GM12875 (cell line): ENCODE measurements at regions not wholly inside any gene's neighbourhood (a gene's known extent, or its start where the extent isn't known, plus 50 kb on each side); places are given as distances from the start of the nearest gene placed in this dataset.

Experiments used
- H3K4me3 ChIP-seq: one replicate; pipeline ENCODE4 v1.5.1; 2011; ENCODE audit warnings: low read depth, low read length, control low read depth
- TF ChIP-seq, protein P1 (sequence below): IDR thresholded peaks from 2 replicates; pipeline ENCODE4 v1.5.1; 2011; ENCODE audit warnings: low read depth, mild to moderate bottlenecking, control low read depth, inconsistent platforms, low read length, moderate library complexity, borderline replicate concordance; ENCODE audit not compliant: insufficient read depth

DNA sequence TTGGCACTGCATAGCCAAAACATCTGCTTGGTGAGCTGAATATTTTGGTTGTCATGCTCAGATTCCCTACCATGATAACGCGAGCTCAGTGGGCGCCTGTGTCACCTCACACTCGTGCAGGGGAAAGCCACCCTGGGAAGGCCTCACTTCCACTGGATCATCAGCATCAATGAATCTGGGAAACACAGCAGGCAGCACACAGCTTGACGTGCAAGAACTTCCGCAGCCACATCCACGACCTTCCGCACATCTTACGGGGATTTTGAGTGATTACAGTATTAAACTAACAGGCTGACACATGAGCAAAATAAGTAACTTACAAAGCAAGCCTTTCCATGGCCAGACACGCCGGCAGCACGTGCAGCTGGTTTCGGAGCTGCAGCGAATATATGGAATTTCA, 54.7 kb upstream of the FOXF1 start:
- no peak overlapping the region for H3K4me3 ChIP-seq
- TF ChIP-seq, protein P1, sequence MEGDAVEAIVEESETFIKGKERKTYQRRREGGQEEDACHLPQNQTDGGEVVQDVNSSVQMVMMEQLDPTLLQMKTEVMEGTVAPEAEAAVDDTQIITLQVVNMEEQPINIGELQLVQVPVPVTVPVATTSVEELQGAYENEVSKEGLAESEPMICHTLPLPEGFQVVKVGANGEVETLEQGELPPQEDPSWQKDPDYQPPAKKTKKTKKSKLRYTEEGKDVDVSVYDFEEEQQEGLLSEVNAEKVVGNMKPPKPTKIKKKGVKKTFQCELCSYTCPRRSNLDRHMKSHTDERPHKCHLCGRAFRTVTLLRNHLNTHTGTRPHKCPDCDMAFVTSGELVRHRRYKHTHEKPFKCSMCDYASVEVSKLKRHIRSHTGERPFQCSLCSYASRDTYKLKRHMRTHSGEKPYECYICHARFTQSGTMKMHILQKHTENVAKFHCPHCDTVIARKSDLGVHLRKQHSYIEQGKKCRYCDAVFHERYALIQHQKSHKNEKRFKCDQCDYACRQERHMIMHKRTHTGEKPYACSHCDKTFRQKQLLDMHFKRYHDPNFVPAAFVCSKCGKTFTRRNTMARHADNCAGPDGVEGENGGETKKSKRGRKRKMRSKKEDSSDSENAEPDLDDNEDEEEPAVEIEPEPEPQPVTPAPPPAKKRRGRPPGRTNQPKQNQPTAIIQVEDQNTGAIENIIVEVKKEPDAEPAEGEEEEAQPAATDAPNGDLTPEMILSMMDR: no peak

DNA sequence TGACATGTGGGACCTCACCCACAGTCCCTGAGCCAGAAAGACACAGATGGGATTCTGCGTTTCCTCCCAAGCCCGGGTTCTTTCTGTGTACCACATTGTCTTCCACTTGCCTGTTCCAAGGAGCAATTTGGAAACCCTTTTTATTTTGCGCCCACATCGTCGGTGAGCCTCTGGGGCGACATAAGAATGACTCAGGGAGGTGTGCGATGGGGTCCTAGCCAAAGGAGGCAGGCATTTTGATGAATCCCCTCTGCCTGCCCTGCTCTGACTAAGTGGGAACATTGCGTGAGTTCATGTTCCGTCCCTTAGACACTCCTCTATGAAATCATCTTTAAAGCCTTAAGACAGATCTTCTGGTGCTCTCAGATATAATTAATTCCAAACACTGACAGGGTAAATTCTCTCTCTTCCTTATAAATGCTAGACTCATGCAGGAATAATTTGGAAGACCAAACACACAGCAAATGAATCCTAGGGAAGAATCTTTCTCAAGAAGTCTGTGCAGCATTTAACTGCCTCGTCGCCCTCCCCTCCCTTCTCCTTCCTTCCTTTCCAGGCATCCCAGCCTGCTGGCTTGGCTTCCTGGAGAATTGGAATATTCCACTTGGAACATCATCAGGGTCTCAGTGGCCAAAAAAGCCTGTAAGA, 52.7 kb upstream of the FOXF1 start:
- TF ChIP-seq, protein P1: no peak

DNA sequence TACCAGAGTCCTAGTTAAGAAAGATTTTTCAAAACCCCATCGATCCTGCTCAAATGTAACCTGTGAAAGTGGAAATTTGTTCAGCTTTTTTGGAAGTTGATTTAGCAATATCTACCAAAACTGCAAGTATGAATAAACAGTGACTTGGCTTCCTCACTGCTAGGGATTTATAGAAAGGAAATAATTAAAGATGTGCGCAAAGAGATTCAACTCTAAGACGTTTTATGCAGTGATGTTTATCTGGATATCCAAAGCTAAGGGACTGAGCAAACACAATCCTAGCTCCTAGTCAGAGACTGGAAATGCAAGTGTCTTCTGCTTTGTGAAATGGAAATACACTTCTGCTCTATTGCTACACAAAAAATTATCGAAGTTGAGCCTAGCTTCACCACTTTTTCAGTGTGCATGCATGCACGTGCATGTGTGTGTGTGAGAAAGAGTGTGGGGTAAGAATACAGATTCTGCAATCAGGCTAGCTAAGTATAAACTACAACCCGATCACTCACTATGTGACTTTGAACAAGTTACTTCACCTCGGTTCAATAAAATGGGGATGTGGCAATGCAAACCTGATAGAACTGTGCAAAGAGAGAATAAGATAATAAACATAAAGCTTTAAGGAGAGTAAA, 52.1 kb upstream of the FOXF1 start:
- TF ChIP-seq, protein P1: no peak
- H3K4me3 ChIP-seq: no peak overlapping the region

More for the DNA sequence above, 52.7 kb upstream of the FOXF1 start:
- no peak overlapping the region for H3K4me3 ChIP-seq

DNA sequence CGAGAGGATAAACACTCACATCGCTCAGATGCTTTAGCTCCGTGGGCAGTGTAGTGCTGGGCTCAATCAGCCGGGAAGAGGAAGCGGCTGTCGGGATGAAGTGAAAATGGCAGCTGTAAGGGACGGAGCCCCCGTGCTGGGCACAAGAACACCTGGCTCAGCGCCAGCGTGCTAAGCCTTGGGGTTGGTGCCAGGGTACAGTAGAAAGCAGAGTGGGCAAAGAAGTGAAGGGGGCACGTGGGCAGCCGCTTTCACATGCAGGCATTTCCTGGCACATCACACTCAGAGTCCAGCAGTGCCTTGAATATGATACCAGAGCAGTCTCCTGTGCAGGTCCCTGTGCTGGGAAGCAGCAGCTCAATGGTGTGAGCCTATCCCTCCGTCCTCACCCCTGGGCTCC, 51.1 kb upstream of the FOXF1 start:
- TF ChIP-seq, protein P1: no peak
- H3K4me3 ChIP-seq: no peak overlapping the region
